ENCODE measurements at regions not wholly inside any gene's neighbourhood (a gene's known extent, or its start where the extent isn't known, plus 50 kb on each side); places are given as distances from the start of the nearest gene placed in this dataset.

DNA sequence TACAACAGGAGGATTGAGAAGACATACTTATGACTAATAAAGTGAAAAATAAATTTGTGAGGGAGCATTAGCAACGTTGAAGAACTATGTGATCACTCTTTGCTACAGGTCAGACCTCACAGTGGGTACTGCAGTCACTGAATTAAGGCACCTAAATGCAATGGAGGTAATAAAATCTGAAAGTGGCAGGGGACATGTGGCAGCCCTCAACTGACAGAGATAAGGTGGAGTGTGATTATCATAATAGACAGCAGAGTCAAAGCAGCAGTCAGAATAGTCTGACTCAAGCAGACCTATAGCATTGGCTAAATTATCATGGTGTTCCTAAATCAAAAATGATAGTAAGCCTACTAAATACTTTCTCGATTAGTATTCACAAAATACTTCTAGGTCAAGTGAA, 1220.5 kb downstream of the PCDH18 start:
- no peaks in the 10 kb centered on the region for H3K27me3 ChIP-seq (ENCODE audit: control insufficient read depth, low read length)

DNA sequence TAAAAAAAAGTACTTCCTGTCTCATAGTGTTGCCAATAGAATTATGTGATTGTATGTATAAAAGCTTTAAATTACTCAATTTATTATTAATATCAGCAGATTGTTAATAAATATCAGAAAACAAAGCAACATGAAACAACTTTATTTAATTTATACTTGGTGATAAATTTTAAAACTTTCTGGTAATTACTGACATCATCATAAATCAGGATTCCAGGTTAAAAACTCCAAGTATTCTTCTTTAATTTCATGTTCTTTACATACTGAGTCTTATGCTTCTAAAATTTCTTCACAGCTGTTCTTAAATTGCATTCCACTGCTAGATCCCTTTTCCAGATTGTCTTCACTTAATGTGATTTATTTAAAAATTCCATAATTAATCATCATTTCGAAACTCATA, 1224.5 kb downstream of the PCDH18 start:
- H3K4me3 ChIP-seq (ENCODE audit: low read length), result no peak overlapping the region
- no peak overlapping the region for H3K27ac ChIP-seq (ENCODE audit: low read depth, low read length)
- no peaks in the 10 kb centered on the region for H3K9me2 ChIP-seq (replicated peaks; ENCODE audit: control insufficient read depth, low read length)
- H3K79me2 ChIP-seq (ENCODE audit: control insufficient read depth, low read length), result no peaks in the 10 kb centered on the region
- no peaks in the 10 kb centered on the region for H3K9me3 ChIP-seq (ENCODE audit: control insufficient read depth, insufficient read depth, low read length)
- no peaks in the 10 kb centered on the region for H3K36me3 ChIP-seq (ENCODE audit: control insufficient read depth, low read length)
- no peaks in the 10 kb centered on the region for H3K4me1 ChIP-seq (ENCODE audit: control insufficient read depth, low read length)
- H4K20me1 ChIP-seq (ENCODE audit: control insufficient read depth, insufficient read depth, low read depth, low read length), result no peaks in the 10 kb centered on the region
- H3K4me2 ChIP-seq (ENCODE audit: low read length), result no peak overlapping the region
- no peaks in the 10 kb centered on the region for H3F3A ChIP-seq (ENCODE audit: control insufficient read depth, insufficient read depth)
- no peaks in the 10 kb centered on the region for H3K27me3 ChIP-seq (ENCODE audit: control insufficient read depth, low read length)
- TF ChIP-seq, protein P1, sequence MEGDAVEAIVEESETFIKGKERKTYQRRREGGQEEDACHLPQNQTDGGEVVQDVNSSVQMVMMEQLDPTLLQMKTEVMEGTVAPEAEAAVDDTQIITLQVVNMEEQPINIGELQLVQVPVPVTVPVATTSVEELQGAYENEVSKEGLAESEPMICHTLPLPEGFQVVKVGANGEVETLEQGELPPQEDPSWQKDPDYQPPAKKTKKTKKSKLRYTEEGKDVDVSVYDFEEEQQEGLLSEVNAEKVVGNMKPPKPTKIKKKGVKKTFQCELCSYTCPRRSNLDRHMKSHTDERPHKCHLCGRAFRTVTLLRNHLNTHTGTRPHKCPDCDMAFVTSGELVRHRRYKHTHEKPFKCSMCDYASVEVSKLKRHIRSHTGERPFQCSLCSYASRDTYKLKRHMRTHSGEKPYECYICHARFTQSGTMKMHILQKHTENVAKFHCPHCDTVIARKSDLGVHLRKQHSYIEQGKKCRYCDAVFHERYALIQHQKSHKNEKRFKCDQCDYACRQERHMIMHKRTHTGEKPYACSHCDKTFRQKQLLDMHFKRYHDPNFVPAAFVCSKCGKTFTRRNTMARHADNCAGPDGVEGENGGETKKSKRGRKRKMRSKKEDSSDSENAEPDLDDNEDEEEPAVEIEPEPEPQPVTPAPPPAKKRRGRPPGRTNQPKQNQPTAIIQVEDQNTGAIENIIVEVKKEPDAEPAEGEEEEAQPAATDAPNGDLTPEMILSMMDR (IDR thresholded peaks at IDR 0.05; ENCODE audit: low read depth, low read length, poor library complexity, severe bottlenecking), result no peak
- no peak for TF ChIP-seq EZH2phosphoT487 (IDR thresholded peaks at IDR 0.05; ENCODE audit: borderline replicate concordance, low read length)

More for the DNA sequence above, 1220.5 kb downstream of the PCDH18 start:
- Histone ChIP-seq H3K4me2 (ENCODE audit: low read length) (no peak overlapping the region), H3K9me3 (ENCODE audit: control insufficient read depth, insufficient read depth, low read length) (no peaks in the 10 kb centered on the region), H3F3A (ENCODE audit: control insufficient read depth, insufficient read depth) (no peaks in the 10 kb centered on the region), H4K20me1 (ENCODE audit: control insufficient read depth, insufficient read depth, low read depth, low read length) (no peaks in the 10 kb centered on the region), H3K27ac (ENCODE audit: low read depth, low read length) (no peak overlapping the region), H3K36me3 (ENCODE audit: control insufficient read depth, low read length) (no peaks in the 10 kb centered on the region), H3K4me3 (ENCODE audit: low read length) (no peak overlapping the region), H3K9me2 (replicated peaks; ENCODE audit: control insufficient read depth, low read length) (no peaks in the 10 kb centered on the region), H3K79me2 (ENCODE audit: control insufficient read depth, low read length) (no peaks in the 10 kb centered on the region), H3K4me1 (ENCODE audit: control insufficient read depth, low read length) (no peaks in the 10 kb centered on the region)
- TF ChIP-seq, protein P1 (IDR thresholded peaks at IDR 0.05; ENCODE audit: low read depth, low read length, poor library complexity, severe bottlenecking), result no peak
- no peak for TF ChIP-seq EZH2phosphoT487 (IDR thresholded peaks at IDR 0.05; ENCODE audit: borderline replicate concordance, low read length)

DNA sequence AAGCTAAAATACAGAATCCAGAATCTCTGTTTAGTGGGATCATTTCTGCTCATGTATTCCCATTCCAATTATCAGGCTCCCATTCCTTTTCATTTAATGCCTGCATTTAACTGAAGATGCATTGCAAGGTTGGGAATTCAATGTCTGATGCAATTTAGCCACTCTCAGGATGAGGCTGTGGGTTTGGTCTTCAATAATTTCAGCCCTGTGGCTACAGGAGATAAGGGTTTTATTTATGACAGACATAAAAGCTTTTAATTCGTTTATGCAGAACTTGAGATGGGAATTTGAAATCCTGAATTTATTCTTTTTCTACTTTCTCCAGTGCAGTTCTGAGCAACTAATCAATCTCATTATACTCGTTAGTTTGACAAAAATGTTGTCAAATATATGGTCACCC, 1225.9 kb downstream of the PCDH18 start:
- Histone ChIP-seq H3F3A (ENCODE audit: control insufficient read depth, insufficient read depth) (no peaks in the 10 kb centered on the region), H3K27ac (ENCODE audit: low read depth, low read length) (no peak overlapping the region), H3K36me3 (ENCODE audit: control insufficient read depth, low read length) (no peaks in the 10 kb centered on the region), H3K27me3 (ENCODE audit: control insufficient read depth, low read length) (no peaks in the 10 kb centered on the region), H3K9me3 (ENCODE audit: control insufficient read depth, insufficient read depth, low read length) (no peaks in the 10 kb centered on the region), H3K4me2 (ENCODE audit: low read length) (no peak overlapping the region), H3K79me2 (ENCODE audit: control insufficient read depth, low read length) (no peaks in the 10 kb centered on the region), H3K4me3 (ENCODE audit: low read length) (no peak overlapping the region), H3K4me1 (ENCODE audit: control insufficient read depth, low read length) (no peaks in the 10 kb centered on the region), H3K9me2 (replicated peaks; ENCODE audit: control insufficient read depth, low read length) (no peaks in the 10 kb centered on the region), H4K20me1 (ENCODE audit: control insufficient read depth, insufficient read depth, low read depth, low read length) (no peaks in the 10 kb centered on the region)
- TF ChIP-seq, protein P1 (IDR thresholded peaks at IDR 0.05; ENCODE audit: low read depth, low read length, poor library complexity, severe bottlenecking), result no peak
- no peak for TF ChIP-seq EZH2phosphoT487 (IDR thresholded peaks at IDR 0.05; ENCODE audit: borderline replicate concordance, low read length)

DNA sequence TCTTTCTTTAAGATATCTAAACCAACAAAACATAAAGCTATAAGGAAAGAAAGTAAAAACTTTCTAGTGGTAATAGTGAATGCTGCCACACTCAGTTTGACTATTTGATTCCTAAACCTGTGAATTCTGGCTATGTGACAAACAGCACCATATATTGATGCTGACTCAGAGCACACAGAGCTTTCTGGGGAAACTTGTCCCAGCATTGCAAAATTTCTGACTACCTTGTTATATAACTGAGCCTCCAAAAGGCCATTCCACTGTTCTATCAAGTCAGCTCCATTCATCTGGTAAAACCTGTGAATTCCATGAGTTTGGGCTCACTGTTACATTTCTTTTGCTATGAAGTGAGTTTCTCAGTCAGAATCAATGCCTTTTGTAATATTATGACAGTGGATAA, 1229.7 kb downstream of the PCDH18 start:
- H4K20me1 ChIP-seq (ENCODE audit: control insufficient read depth, insufficient read depth, low read depth, low read length), result no peaks in the 10 kb centered on the region
- no peaks in the 10 kb centered on the region for H3F3A ChIP-seq (ENCODE audit: control insufficient read depth, insufficient read depth)
- no peak overlapping the region for H3K4me2 ChIP-seq (ENCODE audit: low read length)
- H3K4me3 ChIP-seq (ENCODE audit: low read length), result no peak overlapping the region
- no peaks in the 10 kb centered on the region for H3K36me3 ChIP-seq (ENCODE audit: control insufficient read depth, low read length)
- H3K4me1 ChIP-seq (ENCODE audit: control insufficient read depth, low read length), result no peaks in the 10 kb centered on the region
- H3K27me3 ChIP-seq (ENCODE audit: control insufficient read depth, low read length), result no peaks in the 10 kb centered on the region
- no peaks in the 10 kb centered on the region for H3K79me2 ChIP-seq (ENCODE audit: control insufficient read depth, low read length)
- no peaks in the 10 kb centered on the region for H3K9me2 ChIP-seq (replicated peaks; ENCODE audit: control insufficient read depth, low read length)
- H3K27ac ChIP-seq (ENCODE audit: low read depth, low read length), result no peak overlapping the region
- TF ChIP-seq, protein P1 (IDR thresholded peaks at IDR 0.05; ENCODE audit: low read depth, low read length, poor library complexity, severe bottlenecking), result no peak
- TF ChIP-seq EZH2phosphoT487 (IDR thresholded peaks at IDR 0.05; ENCODE audit: borderline replicate concordance, low read length), result no peak
- H3K9me3 ChIP-seq (ENCODE audit: control insufficient read depth, insufficient read depth, low read length), result no peaks in the 10 kb centered on the region
